ENCODE measurements at regions not wholly inside any gene's neighbourhood (a gene's known extent, or its start where the extent isn't known, plus 50 kb on each side); places are given as distances from the start of the nearest gene placed in this dataset.

DNA sequence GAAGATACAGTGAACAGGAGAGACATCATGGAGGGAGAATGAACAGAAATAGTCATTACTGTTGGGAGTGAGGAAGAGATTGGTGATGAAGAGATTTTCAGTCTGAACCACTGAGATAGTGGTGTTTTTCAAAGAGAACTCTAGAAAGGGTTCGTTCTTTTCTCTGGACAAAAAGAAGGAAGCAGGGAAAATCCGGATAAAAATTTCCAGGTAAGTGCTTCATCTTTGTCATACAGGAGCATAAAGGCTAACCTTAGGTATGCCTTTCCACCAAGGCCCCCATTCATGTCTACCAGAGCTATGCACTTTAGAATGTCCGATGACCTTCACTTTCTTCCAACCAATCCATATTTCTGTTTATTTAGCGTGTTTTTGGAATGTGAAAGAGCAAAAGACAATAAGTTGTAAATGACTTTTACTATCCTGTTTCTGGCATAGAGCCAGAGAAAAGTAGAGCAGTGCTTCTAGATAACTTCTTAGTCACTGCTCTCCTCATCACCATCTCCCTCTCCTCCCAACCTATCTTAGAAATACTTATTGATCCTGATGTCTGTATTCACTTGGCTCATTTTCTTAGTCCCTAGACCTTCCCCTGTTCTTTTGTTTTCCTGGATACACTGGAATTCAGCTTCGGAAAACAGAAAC, 116.5 kb downstream of the TTC6 start (continued):
- TF ChIP-seq, protein P1, sequence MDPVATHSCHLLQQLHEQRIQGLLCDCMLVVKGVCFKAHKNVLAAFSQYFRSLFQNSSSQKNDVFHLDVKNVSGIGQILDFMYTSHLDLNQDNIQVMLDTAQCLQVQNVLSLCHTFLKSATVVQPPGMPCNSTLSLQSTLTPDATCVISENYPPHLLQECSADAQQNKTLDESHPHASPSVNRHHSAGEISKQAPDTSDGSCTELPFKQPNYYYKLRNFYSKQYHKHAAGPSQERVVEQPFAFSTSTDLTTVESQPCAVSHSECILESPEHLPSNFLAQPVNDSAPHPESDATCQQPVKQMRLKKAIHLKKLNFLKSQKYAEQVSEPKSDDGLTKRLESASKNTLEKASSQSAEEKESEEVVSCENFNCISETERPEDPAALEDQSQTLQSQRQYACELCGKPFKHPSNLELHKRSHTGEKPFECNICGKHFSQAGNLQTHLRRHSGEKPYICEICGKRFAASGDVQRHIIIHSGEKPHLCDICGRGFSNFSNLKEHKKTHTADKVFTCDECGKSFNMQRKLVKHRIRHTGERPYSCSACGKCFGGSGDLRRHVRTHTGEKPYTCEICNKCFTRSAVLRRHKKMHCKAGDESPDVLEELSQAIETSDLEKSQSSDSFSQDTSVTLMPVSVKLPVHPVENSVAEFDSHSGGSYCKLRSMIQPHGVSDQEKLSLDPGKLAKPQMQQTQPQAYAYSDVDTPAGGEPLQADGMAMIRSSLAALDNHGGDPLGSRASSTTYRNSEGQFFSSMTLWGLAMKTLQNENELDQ (CRISPR knock-in tag; IDR thresholded peaks at IDR 0.05; ENCODE audit: borderline replicate concordance) = no peak
- TF ChIP-seq ELF4 (CRISPR knock-in tag; IDR thresholded peaks at IDR 0.05; ENCODE audit: borderline replicate concordance) (no peak), FOXJ3 (CRISPR knock-in tag; IDR thresholded peaks at IDR 0.05; ENCODE audit: borderline replicate concordance) (peak; percentile 94), CBX5 (CRISPR knock-in tag; IDR thresholded peaks at IDR 0.05; ENCODE audit: borderline replicate concordance) (no peak), MEF2D (CRISPR knock-in tag; IDR thresholded peaks at IDR 0.05) (peak; percentile 88), ZKSCAN5 (CRISPR knock-in tag; IDR thresholded peaks at IDR 0.05) (no peak), ONECUT2 (CRISPR knock-in tag; IDR thresholded peaks at IDR 0.05) (peak; percentile 95), SNAPC2 (CRISPR knock-in tag; IDR thresholded peaks at IDR 0.05) (no peak), ZNF562 (CRISPR knock-in tag; IDR thresholded peaks at IDR 0.05; ENCODE audit: borderline replicate concordance) (no peak), RBAK (CRISPR knock-in tag; IDR thresholded peaks at IDR 0.05) (no peak), CEBPG (CRISPR knock-in tag; IDR thresholded peaks at IDR 0.05) (peak; percentile 50; the same call in 1 of the 2 replicates), ARNT (IDR thresholded peaks at IDR 0.05) (no peak), ZNF263 (CRISPR knock-in tag; IDR thresholded peaks at IDR 0.05) (no peak), MTA1 (CRISPR knock-in tag; IDR thresholded peaks at IDR 0.05; ENCODE audit: borderline replicate concordance) (no peak; the same call in 1 of the 2 replicates), ZNF674 (CRISPR knock-in tag; IDR thresholded peaks at IDR 0.05; ENCODE audit: low read depth) (no peak), MYC (CRISPR knock-in tag; IDR thresholded peaks at IDR 0.05; ENCODE audit: borderline replicate concordance) (no peak)
- TF ChIP-seq, protein P2, sequence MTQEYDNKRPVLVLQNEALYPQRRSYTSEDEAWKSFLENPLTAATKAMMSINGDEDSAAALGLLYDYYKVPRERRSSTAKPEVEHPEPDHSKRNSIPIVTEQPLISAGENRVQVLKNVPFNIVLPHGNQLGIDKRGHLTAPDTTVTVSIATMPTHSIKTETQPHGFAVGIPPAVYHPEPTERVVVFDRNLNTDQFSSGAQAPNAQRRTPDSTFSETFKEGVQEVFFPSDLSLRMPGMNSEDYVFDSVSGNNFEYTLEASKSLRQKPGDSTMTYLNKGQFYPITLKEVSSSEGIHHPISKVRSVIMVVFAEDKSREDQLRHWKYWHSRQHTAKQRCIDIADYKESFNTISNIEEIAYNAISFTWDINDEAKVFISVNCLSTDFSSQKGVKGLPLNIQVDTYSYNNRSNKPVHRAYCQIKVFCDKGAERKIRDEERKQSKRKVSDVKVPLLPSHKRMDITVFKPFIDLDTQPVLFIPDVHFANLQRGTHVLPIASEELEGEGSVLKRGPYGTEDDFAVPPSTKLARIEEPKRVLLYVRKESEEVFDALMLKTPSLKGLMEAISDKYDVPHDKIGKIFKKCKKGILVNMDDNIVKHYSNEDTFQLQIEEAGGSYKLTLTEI (CRISPR knock-in tag; conservative IDR thresholded peaks at IDR 0.05) = no peak
- TF ChIP-seq, protein P3, sequence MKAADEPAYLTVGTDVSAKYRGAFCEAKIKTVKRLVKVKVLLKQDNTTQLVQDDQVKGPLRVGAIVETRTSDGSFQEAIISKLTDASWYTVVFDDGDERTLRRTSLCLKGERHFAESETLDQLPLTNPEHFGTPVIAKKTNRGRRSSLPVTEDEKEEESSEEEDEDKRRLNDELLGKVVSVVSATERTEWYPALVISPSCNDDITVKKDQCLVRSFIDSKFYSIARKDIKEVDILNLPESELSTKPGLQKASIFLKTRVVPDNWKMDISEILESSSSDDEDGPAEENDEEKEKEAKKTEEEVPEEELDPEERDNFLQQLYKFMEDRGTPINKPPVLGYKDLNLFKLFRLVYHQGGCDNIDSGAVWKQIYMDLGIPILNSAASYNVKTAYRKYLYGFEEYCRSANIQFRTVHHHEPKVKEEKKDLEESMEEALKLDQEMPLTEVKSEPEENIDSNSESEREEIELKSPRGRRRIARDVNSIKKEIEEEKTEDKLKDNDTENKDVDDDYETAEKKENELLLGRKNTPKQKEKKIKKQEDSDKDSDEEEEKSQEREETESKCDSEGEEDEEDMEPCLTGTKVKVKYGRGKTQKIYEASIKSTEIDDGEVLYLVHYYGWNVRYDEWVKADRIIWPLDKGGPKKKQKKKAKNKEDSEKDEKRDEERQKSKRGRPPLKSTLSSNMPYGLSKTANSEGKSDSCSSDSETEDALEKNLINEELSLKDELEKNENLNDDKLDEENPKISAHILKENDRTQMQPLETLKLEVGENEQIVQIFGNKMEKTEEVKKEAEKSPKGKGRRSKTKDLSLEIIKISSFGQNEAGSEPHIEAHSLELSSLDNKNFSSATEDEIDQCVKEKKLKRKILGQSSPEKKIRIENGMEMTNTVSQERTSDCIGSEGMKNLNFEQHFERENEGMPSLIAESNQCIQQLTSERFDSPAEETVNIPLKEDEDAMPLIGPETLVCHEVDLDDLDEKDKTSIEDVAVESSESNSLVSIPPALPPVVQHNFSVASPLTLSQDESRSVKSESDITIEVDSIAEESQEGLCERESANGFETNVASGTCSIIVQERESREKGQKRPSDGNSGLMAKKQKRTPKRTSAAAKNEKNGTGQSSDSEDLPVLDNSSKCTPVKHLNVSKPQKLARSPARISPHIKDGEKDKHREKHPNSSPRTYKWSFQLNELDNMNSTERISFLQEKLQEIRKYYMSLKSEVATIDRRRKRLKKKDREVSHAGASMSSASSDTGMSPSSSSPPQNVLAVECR (CRISPR knock-in tag; IDR thresholded peaks at IDR 0.05; ENCODE audit: borderline replicate concordance) = peak; percentile 27; the same call in 1 of the 2 replicates
- TF ChIP-seq, protein P4, sequence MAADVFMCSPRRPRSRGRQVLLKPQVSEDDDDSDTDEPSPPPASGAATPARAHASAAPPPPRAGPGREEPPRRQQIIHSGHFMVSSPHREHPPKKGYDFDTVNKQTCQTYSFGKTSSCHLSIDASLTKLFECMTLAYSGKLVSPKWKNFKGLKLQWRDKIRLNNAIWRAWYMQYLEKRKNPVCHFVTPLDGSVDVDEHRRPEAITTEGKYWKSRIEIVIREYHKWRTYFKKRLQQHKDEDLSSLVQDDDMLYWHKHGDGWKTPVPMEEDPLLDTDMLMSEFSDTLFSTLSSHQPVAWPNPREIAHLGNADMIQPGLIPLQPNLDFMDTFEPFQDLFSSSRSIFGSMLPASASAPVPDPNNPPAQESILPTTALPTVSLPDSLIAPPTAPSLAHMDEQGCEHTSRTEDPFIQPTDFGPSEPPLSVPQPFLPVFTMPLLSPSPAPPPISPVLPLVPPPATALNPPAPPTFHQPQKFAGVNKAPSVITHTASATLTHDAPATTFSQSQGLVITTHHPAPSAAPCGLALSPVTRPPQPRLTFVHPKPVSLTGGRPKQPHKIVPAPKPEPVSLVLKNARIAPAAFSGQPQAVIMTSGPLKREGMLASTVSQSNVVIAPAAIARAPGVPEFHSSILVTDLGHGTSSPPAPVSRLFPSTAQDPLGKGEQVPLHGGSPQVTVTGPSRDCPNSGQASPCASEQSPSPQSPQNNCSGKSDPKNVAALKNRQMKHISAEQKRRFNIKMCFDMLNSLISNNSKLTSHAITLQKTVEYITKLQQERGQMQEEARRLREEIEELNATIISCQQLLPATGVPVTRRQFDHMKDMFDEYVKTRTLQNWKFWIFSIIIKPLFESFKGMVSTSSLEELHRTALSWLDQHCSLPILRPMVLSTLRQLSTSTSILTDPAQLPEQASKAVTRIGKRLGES (CRISPR knock-in tag; IDR thresholded peaks at IDR 0.05; ENCODE audit: borderline replicate concordance) = 0 out of 2 replicates have a peak, but pooled peaks have one; percentile 25
